Thyroid gland (tissue), 4 donors: ENCODE measurements at regions not wholly inside any gene's neighbourhood (a gene's known extent, or its start where the extent isn't known, plus 50 kb on each side); places are given as distances from the start of the nearest gene placed in this dataset.

ENCODE experiments used
- POLR2A ChIP-seq, 2 donors: fragments of 450-650 bp; IDR thresholded peaks; one replicate each; pipeline ENCODE4 v1.6.1; 2017; ENCODE audit warnings: antibody characterized with exemption in 2 of 2, mild to moderate bottlenecking in 2 of 2, moderate library complexity in 1 of 2
- TF ChIP-seq, protein P1 (sequence below), 6 experiments: fragments of 200-600 bp in 3 of 6; fragments of 450-650 bp in 3 of 6; sonication (generic) in 3 of 6; IDR thresholded peaks; one replicate each; pipeline ENCODE4 v1.5.1; 2016 to 2019; ENCODE audit warnings: antibody characterized with exemption in 6 of 6, mild to moderate bottlenecking in 2 of 6, inconsistent platforms in 1 of 6, moderate library complexity in 1 of 6

DNA sequence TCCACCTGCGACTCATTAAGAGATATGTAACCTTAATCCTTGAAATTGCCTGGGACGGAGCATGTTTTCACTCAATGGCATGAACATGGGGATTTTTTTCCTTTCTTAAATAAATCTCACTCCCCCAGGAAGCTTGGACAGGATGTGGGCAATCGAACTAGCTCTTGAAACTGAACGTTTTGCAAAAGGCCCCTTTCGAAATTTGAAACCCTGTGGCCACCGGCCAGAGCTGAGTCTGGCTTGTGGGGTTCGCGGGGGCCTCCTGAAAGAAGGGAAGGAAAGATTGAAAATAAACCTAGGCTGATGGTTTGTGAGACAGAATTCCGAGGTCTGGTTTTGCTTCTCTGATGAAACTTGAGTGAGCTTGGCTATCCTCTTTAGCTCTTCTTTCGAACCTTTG is 101.4 kb upstream of the RTL1 start:
- no peak for TF ChIP-seq POLR2A (IDR thresholded peaks at IDR 0.05)
- TF ChIP-seq, protein P1, sequence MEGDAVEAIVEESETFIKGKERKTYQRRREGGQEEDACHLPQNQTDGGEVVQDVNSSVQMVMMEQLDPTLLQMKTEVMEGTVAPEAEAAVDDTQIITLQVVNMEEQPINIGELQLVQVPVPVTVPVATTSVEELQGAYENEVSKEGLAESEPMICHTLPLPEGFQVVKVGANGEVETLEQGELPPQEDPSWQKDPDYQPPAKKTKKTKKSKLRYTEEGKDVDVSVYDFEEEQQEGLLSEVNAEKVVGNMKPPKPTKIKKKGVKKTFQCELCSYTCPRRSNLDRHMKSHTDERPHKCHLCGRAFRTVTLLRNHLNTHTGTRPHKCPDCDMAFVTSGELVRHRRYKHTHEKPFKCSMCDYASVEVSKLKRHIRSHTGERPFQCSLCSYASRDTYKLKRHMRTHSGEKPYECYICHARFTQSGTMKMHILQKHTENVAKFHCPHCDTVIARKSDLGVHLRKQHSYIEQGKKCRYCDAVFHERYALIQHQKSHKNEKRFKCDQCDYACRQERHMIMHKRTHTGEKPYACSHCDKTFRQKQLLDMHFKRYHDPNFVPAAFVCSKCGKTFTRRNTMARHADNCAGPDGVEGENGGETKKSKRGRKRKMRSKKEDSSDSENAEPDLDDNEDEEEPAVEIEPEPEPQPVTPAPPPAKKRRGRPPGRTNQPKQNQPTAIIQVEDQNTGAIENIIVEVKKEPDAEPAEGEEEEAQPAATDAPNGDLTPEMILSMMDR (IDR thresholded peaks at IDR 0.05) = no peak
